DND-41 (cell line): ENCODE measurements at regions not wholly inside any gene's neighbourhood (a gene's known extent, or its start where the extent isn't known, plus 50 kb on each side); places are given as distances from the start of the nearest gene placed in this dataset.

Experiments
- EZH2 ChIP-seq: IDR thresholded peaks from 3 replicates; pipeline ENCODE4 v1.6.1; 2012; ENCODE audit warnings: borderline replicate concordance, low read depth, mild to moderate bottlenecking, moderate library complexity, low read length, inconsistent platforms; ENCODE audit not compliant: severe bottlenecking
- TF ChIP-seq, protein P1 (sequence below): IDR thresholded peaks from 2 replicates; pipeline ENCODE4 v1.5.1; 2012; ENCODE audit warnings: borderline replicate concordance, low read length, moderate library complexity, mild to moderate bottlenecking; ENCODE audit not compliant: poor library complexity, severe bottlenecking; ENCODE audit errors: extremely low read depth

DNA sequence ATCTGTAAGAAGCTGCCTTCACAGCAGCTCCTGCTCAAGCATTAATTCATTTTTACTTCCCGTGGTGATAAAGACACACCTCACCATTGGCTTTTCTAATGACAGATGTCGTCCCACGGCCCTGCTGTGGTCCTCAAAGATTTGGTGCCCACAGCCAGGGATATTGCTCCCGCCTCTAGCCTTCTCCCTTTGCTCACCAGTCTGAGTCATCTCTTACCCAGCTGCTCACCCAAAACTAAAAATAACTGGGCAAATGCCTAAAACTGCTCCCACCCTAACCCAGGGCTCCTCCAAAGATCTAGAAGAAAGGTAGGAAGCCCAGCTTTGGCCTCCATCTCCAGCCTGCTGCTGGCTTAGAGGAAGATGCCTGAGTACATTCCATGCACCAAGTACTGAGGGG is 371.1 kb upstream of the ZNF507 start:
- TF ChIP-seq, protein P1, sequence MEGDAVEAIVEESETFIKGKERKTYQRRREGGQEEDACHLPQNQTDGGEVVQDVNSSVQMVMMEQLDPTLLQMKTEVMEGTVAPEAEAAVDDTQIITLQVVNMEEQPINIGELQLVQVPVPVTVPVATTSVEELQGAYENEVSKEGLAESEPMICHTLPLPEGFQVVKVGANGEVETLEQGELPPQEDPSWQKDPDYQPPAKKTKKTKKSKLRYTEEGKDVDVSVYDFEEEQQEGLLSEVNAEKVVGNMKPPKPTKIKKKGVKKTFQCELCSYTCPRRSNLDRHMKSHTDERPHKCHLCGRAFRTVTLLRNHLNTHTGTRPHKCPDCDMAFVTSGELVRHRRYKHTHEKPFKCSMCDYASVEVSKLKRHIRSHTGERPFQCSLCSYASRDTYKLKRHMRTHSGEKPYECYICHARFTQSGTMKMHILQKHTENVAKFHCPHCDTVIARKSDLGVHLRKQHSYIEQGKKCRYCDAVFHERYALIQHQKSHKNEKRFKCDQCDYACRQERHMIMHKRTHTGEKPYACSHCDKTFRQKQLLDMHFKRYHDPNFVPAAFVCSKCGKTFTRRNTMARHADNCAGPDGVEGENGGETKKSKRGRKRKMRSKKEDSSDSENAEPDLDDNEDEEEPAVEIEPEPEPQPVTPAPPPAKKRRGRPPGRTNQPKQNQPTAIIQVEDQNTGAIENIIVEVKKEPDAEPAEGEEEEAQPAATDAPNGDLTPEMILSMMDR: no peak
- TF ChIP-seq EZH2: no peak
